Ishikawa (cell line): ENCODE measurements at regions not wholly inside any gene's neighbourhood (a gene's known extent, or its start where the extent isn't known, plus 50 kb on each side); places are given as distances from the start of the nearest gene placed in this dataset.

ENCODE experiments used
- CEBPB ChIP-seq: IDR thresholded peaks from 2 replicates; pipeline ENCODE4 v1.6.1; 2012
- CREB1 ChIP-seq: IDR thresholded peaks from 2 replicates; pipeline ENCODE4 v1.6.1; 2012; ENCODE audit warnings: low read depth
- EGR1 ChIP-seq: IDR thresholded peaks from 2 replicates; pipeline ENCODE4 v1.6.1; 2012
- EP300 ChIP-seq: IDR thresholded peaks from 2 replicates; pipeline ENCODE4 v1.6.1; 2012; ENCODE audit warnings: borderline replicate concordance
- FOXM1 ChIP-seq: IDR thresholded peaks from 2 replicates; pipeline ENCODE4 v1.6.1; 2012; ENCODE audit warnings: low read depth, borderline replicate concordance
- NFIC ChIP-seq: IDR thresholded peaks from 2 replicates; pipeline ENCODE4 v1.6.1; 2012
- RAD21 ChIP-seq: IDR thresholded peaks from 2 replicates; pipeline ENCODE4 v1.6.1; 2012; ENCODE audit warnings: low read depth
- TAF1 ChIP-seq: IDR thresholded peaks from 2 replicates; pipeline ENCODE4 v1.6.1; 2012; ENCODE audit warnings: low read depth, mild to moderate bottlenecking
- TCF12 ChIP-seq: IDR thresholded peaks from 2 replicates; pipeline ENCODE4 v1.6.1; 2012; ENCODE audit warnings: low read depth
- TEAD4 ChIP-seq: IDR thresholded peaks from 2 replicates; pipeline ENCODE4 v1.6.1; 2012
- YY1 ChIP-seq: IDR thresholded peaks from 2 replicates; pipeline ENCODE4 v1.6.1; 2012; ENCODE audit warnings: low read depth
- ZBTB7A ChIP-seq: IDR thresholded peaks from 2 replicates; pipeline ENCODE4 v1.6.1; 2012; ENCODE audit warnings: low read depth
- TF ChIP-seq, protein P1 (sequence below): IDR thresholded peaks from 2 replicates; pipeline ENCODE4 v1.6.1; 2012; ENCODE audit warnings: low read depth, mild to moderate bottlenecking
- TF ChIP-seq, protein P2 (sequence below): IDR thresholded peaks from 2 replicates; pipeline ENCODE4 v1.6.1; 2012
- TF ChIP-seq, protein P3 (sequence below): IDR thresholded peaks from 2 replicates; pipeline ENCODE4 v1.6.1; 2012

DNA sequence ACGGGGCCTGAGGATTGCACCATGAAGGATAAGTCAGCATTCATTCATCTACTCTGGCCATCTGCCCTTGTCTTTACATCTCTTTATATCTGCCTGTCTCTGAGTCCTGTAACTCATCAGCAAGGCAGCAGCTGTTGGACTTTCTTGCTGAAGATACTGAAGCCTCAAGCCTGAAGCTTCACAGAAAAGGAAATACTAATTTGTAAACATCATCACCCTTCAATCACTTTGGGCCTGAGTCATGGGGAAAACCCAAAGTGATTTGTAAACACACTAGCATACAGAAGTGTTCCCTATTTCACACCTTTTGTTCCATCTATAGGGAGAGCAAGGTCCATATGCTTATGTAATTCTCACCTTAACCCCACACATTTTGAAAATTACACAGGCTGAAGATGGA, 928.2 kb downstream of the EPHA3 start:
- TF ChIP-seq EGR1 (no peak), RAD21 (no peak), CEBPB (no peak), TCF12 (no peak), YY1 (no peak), EP300 (no peak), NFIC (no peak), TEAD4 (no peak)
- TF ChIP-seq, protein P1, sequence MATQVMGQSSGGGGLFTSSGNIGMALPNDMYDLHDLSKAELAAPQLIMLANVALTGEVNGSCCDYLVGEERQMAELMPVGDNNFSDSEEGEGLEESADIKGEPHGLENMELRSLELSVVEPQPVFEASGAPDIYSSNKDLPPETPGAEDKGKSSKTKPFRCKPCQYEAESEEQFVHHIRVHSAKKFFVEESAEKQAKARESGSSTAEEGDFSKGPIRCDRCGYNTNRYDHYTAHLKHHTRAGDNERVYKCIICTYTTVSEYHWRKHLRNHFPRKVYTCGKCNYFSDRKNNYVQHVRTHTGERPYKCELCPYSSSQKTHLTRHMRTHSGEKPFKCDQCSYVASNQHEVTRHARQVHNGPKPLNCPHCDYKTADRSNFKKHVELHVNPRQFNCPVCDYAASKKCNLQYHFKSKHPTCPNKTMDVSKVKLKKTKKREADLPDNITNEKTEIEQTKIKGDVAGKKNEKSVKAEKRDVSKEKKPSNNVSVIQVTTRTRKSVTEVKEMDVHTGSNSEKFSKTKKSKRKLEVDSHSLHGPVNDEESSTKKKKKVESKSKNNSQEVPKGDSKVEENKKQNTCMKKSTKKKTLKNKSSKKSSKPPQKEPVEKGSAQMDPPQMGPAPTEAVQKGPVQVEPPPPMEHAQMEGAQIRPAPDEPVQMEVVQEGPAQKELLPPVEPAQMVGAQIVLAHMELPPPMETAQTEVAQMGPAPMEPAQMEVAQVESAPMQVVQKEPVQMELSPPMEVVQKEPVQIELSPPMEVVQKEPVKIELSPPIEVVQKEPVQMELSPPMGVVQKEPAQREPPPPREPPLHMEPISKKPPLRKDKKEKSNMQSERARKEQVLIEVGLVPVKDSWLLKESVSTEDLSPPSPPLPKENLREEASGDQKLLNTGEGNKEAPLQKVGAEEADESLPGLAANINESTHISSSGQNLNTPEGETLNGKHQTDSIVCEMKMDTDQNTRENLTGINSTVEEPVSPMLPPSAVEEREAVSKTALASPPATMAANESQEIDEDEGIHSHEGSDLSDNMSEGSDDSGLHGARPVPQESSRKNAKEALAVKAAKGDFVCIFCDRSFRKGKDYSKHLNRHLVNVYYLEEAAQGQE = no peak
- TF ChIP-seq, protein P2, sequence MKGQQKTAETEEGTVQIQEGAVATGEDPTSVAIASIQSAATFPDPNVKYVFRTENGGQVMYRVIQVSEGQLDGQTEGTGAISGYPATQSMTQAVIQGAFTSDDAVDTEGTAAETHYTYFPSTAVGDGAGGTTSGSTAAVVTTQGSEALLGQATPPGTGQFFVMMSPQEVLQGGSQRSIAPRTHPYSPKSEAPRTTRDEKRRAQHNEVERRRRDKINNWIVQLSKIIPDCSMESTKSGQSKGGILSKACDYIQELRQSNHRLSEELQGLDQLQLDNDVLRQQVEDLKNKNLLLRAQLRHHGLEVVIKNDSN = no peak

DNA sequence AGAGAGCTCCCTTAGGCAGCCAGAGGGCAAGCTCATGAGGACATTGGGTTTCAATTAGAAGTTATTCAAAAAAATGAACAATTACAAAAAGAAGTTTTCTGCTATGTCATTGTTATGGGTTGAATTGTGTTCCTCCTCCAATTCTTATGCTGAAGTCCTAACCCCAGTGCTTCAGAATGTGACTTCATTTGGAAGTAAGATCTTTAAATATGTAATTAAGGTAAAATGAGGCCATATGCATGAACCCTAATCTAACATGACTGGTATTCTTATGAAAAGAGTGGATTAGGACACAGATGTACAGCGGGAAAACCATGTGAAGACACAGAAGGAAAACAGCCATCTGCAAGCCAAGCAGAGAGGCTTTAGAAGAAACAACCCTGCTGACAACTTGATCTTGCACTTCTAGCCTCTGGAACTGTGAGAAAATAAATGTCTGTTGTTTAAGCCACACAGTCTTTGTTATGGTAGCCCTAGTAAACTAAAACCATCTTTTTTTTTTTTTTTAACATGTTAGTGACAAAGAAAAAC, 929.6 kb downstream of the EPHA3 start:
- TF ChIP-seq RAD21 (no peak), YY1 (no peak), NFIC (no peak)
- TF ChIP-seq, protein P3, sequence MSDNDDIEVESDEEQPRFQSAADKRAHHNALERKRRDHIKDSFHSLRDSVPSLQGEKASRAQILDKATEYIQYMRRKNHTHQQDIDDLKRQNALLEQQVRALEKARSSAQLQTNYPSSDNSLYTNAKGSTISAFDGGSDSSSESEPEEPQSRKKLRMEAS = no peak

DNA sequence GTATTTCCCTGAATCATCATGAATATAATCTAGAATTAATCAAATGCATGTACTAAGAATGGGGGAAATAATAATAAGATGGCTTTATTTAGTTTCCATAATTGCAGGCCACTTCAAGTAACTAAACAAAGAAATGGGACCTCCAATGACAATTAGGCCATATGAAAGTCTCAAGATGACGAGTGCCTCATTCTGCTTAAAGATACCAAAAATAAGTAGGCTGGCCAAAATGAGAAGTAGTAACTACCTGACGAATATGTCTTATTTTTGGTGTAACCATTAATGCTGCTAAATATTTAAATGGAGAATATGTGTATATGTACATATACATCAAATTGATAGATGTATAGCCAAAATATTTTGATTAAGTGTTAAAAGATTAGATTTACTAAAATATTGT, 932.6 kb downstream of the EPHA3 start:
- TF ChIP-seq TCF12 (no peak), ZBTB7A (no peak), YY1 (no peak), NFIC (no peak), RAD21 (no peak)
- TF ChIP-seq, protein P1 = no peak
- TF ChIP-seq, protein P2 = no peak

DNA sequence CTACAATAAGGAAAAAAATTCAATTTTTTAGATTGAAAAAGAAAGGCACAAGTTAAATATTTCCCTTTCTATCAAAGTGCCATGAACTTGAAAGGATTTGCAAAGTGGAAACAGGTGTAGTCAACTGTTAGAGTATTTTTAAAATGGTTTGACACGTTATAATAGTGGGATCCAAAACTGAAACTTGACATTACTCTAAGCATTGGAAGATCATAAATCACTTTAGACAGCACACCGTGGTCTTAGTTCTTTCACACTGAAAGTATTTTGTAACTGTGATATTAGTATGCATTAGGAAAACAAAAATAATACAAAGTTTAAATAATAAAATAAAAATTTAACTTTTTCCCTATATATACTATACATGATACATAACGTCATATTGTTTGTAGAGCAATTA, 933.1 kb downstream of the EPHA3 start:
- TF ChIP-seq FOXM1 = no peak
- TF ChIP-seq, protein P3 = no peak
- TF ChIP-seq, protein P2 = no peak
- TF ChIP-seq TEAD4 = no peak
- no peak for TF ChIP-seq EGR1
- TF ChIP-seq YY1 = no peak
- TF ChIP-seq RAD21 = no peak

DNA sequence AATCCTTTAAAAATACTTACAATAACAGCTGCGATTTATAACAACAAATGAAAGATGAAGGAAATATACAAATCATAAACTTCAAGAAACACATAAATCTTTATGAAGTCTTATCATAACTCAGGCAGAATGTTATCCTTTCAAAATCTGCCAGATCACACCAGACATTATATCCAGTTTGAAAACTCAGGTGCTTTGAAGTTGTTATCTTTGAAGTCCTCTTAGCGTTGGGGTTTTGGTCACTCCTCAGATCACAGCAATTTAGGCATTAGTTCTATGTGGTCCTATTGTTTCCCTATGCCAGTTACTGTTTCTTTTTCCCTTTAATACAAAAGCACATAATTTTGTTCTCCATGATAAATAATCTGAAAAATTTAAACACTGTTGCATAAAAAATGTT, 934.6 kb downstream of the EPHA3 start:
- no peak for TF ChIP-seq YY1
- no peak for TF ChIP-seq CEBPB
- no peak for TF ChIP-seq FOXM1
- TF ChIP-seq, protein P3 = no peak
- TF ChIP-seq, protein P1 = no peak
- TF ChIP-seq ZBTB7A = no peak
- no peak for TF ChIP-seq TEAD4
- TF ChIP-seq EP300 = no peak
- TF ChIP-seq TAF1 = no peak
- TF ChIP-seq TCF12 = no peak
- TF ChIP-seq RAD21 = no peak
- no peak for TF ChIP-seq CREB1
- TF ChIP-seq, protein P2 = no peak
- no peak for TF ChIP-seq NFIC
- TF ChIP-seq EGR1 = no peak
